ENCODE measurements at regions not wholly inside any gene's neighbourhood (a gene's known extent, or its start where the extent isn't known, plus 50 kb on each side); places are given as distances from the start of the nearest gene placed in this dataset.
"Not testable (repeated sequence)": the region's sequence is repeated elsewhere in the genome, so short reads cannot be mapped to it uniquely, and the experiment has no call there.

GRCh38 chr2:8334866-8335325 is 347.0 kb upstream of the ID2 start:
- peak; percentile 32 for DNase-seq

- DNase-seq = no peak
Observed at GRCh38 chr2:8335801-8336200, 346.1 kb upstream of the ID2 start.

- no peak for DNase-seq
Observed at GRCh38 chr2:8337321-8337720, 344.5 kb upstream of the ID2 start.

- DNase-seq = no peak
Observed at GRCh38 chr2:8342407-8342806, 339.4 kb upstream of the ID2 start.

GRCh38 chr2:8343031-8343430 is 338.8 kb upstream of the ID2 start:
- peak; percentile 79 for DNase-seq

GRCh38 chr2:8344144-8345097 is 337.4 kb upstream of the ID2 start:
- DNase-seq = no peak

- no peak for DNase-seq
Observed at GRCh38 chr2:8345200-8345599, 336.7 kb upstream of the ID2 start.

GRCh38 chr2:8346208-8346607 is 335.6 kb upstream of the ID2 start:
- DNase-seq = no peak

- DNase-seq = no peak
Observed at GRCh38 chr2:8346706-8347430, 335.0 kb upstream of the ID2 start.

- not testable (repeated sequence) for DNase-seq
Observed at GRCh38 chr2:8348911-8349310, 332.9 kb upstream of the ID2 start.

GRCh38 chr2:8352296-8352695 is 329.6 kb upstream of the ID2 start:
- peak; percentile 61 for DNase-seq

- no peak for DNase-seq
Observed at GRCh38 chr2:8352989-8353388, 328.9 kb upstream of the ID2 start.

- no peak for DNase-seq
Observed at GRCh38 chr2:8355102-8355859, 326.6 kb upstream of the ID2 start.

GRCh38 chr2:8357738-8358518 is 323.9 kb upstream of the ID2 start:
- peak; percentile 71 for DNase-seq

- DNase-seq = no peak
Observed at GRCh38 chr2:8361930-8362329, 319.9 kb upstream of the ID2 start.

- no peak for DNase-seq
Observed at GRCh38 chr2:8363161-8363560, 318.7 kb upstream of the ID2 start.

- DNase-seq = no peak
Observed at GRCh38 chr2:8364668-8365067, 317.2 kb upstream of the ID2 start.

GRCh38 chr2:8365331-8365910 is 316.4 kb upstream of the ID2 start:
- no peak for DNase-seq

GRCh38 chr2:8367833-8368232 is 314.0 kb upstream of the ID2 start:
- no peak for DNase-seq

GRCh38 chr2:8368463-8368862 is 313.4 kb upstream of the ID2 start:
- no peak for DNase-seq

- DNase-seq = no peak
Observed at GRCh38 chr2:8369522-8369921, 312.3 kb upstream of the ID2 start.

GRCh38 chr2:8370258-8370802 is 311.5 kb upstream of the ID2 start:
- DNase-seq = no peak

Data from suppressor macrophage treated with lipopolysaccharide for 4 hours (primary cell).